Spleen (tissue), 11 donors: ENCODE measurements at regions not wholly inside any gene's neighbourhood (a gene's known extent, or its start where the extent isn't known, plus 50 kb on each side); places are given as distances from the start of the nearest gene placed in this dataset.

Source experiments
- DNase-seq: peaks from one replicate; pipeline ENCODE4 v3.0.0-alpha.2; 2020
- H3K27ac ChIP-seq, 8 donors: fragments of 200-600 bp; sonication (generic) in 7 of 8; 1 replicate in 4 of 8; 2 replicates in 4 of 8; pipeline versions ENCODE4 v1.5.0 to v1.8.0; 2016 to 2021; ENCODE audit warnings: inconsistent platforms in 4 of 8, mild to moderate bottlenecking in 4 of 8, moderate library complexity in 1 of 8
- H3K27me3 ChIP-seq, 7 donors: fragments of 200-600 bp; sonication (generic) in 6 of 7; replicated peaks in 1 of 7; 1 replicate in 4 of 7; 2 replicates in 3 of 7; pipeline versions ENCODE4 v1.5.0 to v1.8.0; 2016 to 2021; ENCODE audit warnings: inconsistent platforms in 3 of 7, mild to moderate bottlenecking in 1 of 7
- H3K36me3 ChIP-seq, 6 donors: fragments of 200-600 bp; sonication (generic) in 5 of 6; 1 replicate in 4 of 6; 2 replicates in 2 of 6; pipeline versions ENCODE4 v1.5.0 to v1.8.0; 2016 to 2021; ENCODE audit warnings: inconsistent platforms in 2 of 6
- H3K4me1 ChIP-seq, 6 donors: fragments of 200-600 bp; sonication (generic) in 5 of 6; 1 replicate in 3 of 6; 2 replicates in 3 of 6; pipeline versions ENCODE4 v1.5.0 to v1.8.0; 2016 to 2021; ENCODE audit warnings: inconsistent platforms in 3 of 6
- H3K4me3 ChIP-seq, 8 donors: fragments of 200-600 bp; sonication (generic) in 7 of 8; 1 replicate in 4 of 8; 2 replicates in 4 of 8; pipeline versions ENCODE4 v1.5.0 to v1.8.0; 2016 to 2021; ENCODE audit warnings: inconsistent platforms in 4 of 8, mild to moderate bottlenecking in 4 of 8, moderate library complexity in 2 of 8
- H3K9me3 ChIP-seq, 8 donors: fragments of 200-600 bp; sonication (generic) in 7 of 8; 1 replicate in 4 of 8; 2 replicates in 4 of 8; pipeline versions ENCODE4 v1.5.0 to v1.8.0; 2016 to 2021; ENCODE audit warnings: inconsistent platforms in 4 of 8
- POLR2A ChIP-seq, 3 donors: fragments of 450-650 bp; IDR thresholded peaks; one replicate each; pipeline ENCODE4 v1.5.1; 2017; ENCODE audit warnings: antibody characterized with exemption in 3 of 3, mild to moderate bottlenecking in 1 of 3
- POLR2AphosphoS5 ChIP-seq, 3 donors: sonication (generic); formaldehyde crosslinking; IDR thresholded peaks; one replicate each; pipeline ENCODE4 v1.5.1; 2017; ENCODE audit warnings: antibody characterized with exemption in 3 of 3
- WGBS, 5 donors: extraction: QIAGEN DNeasy Blood & Tissue Kit in 3 of 5; methylation state at CpG; one replicate each; pipeline versions ENCODE4 v1.1.5 to v1.1.7; 2013 to 2018; 5-methylcytosine and 5-hydroxymethylcytosine counted together
- intact Hi-C: fragments of 100-400 bp; cut with DNase I; formaldehyde crosslinking; loops from one replicate; pipeline ENCODE4 v1.15.0; 2023; ENCODE audit warnings: low total_unique reads
- TF ChIP-seq, protein P1 (sequence below), 11 experiments: fragments of 200-600 bp in 7 of 11; fragments of 450-650 bp in 4 of 11; sonication (generic) in 4 of 11; IDR thresholded peaks in 8 of 11; conservative IDR thresholded peaks in 3 of 11; 1 replicate in 7 of 11; 2 replicates in 4 of 11; pipeline versions ENCODE4 v1.4.0 to v1.8.0; 2016 to 2021; ENCODE audit warnings: antibody characterized with exemption in 11 of 11, inconsistent platforms in 4 of 11, mild to moderate bottlenecking in 1 of 11
- donor health status: healthy with polysubstance abuse.
- donor health status: DM: no; HTN: no; CAD: no; lungs with moderate emphysema.
- donor health status: DM: no; HTN: no; CAD: no.
- donor health status: Bipolar disorder and iron deficiency.
- donor health status: healthy.
- donor health status: DM: no; HTN: no; CAD: no.
- donor health status: DM: yes; HTN: yes; CAD: no.

GRCh38 chr6:113476937-113477839 is 380.0 kb upstream of the MARCKS start:
- DNase-seq = no peak
- TF ChIP-seq POLR2A (IDR thresholded peaks at IDR 0.05) (no peak), POLR2AphosphoS5 (IDR thresholded peaks at IDR 0.05) (no peak)
- TF ChIP-seq, protein P1, sequence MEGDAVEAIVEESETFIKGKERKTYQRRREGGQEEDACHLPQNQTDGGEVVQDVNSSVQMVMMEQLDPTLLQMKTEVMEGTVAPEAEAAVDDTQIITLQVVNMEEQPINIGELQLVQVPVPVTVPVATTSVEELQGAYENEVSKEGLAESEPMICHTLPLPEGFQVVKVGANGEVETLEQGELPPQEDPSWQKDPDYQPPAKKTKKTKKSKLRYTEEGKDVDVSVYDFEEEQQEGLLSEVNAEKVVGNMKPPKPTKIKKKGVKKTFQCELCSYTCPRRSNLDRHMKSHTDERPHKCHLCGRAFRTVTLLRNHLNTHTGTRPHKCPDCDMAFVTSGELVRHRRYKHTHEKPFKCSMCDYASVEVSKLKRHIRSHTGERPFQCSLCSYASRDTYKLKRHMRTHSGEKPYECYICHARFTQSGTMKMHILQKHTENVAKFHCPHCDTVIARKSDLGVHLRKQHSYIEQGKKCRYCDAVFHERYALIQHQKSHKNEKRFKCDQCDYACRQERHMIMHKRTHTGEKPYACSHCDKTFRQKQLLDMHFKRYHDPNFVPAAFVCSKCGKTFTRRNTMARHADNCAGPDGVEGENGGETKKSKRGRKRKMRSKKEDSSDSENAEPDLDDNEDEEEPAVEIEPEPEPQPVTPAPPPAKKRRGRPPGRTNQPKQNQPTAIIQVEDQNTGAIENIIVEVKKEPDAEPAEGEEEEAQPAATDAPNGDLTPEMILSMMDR (IDR thresholded peaks at IDR 0.05 in 8 of 11, conservative IDR thresholded peaks at IDR 0.05 in 3 of 11) = no peak
- intact Hi-C loops = no loop called here
- Histone ChIP-seq H3K27ac (no peak overlapping the region), H3K27me3 (no peaks in the 10 kb centered on the region), H3K4me1 (peaks cover 0 to 3% (median 0%) of the 10 kb centered on the region in 6 donors), H3K9me3 (no peaks in the 10 kb centered on the region), H3K36me3 (no peaks in the 10 kb centered on the region), H3K4me3 (no peak overlapping the region)
- 68 to 78% (median 76%) methylated on average over 5 of the region's 5 CpGs for WGBS, 5 donors

DNA sequence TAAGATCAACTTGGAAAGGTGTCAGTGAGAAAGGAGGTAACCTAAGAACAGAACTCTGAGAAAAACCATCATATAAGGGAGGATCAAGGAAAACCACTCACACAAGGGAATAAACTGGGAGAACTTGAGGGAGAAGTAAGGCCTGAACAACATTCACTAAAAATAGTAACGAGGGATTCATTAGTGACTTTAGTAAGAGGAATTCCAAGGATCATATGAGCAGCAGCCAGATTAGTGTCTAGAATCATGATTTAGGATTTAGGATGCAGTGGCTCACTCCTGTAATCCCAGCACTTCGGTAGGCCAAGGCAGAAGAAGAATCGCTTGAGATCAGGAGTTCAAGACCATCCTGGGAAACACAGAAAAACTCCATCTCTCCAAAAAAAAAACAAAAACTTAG is 376.5 kb upstream of the MARCKS start:
- no peaks in the 10 kb centered on the region for H3K36me3 ChIP-seq
- DNase-seq = no peak
- WGBS, 5 donors = 86 to 95% (median 95%) methylated on average over 3 of the region's 3 CpGs
- H3K9me3 ChIP-seq = no peaks in the 10 kb centered on the region
- peaks cover 0 to 3% (median 0%) of the 10 kb centered on the region in 6 donors for H3K4me1 ChIP-seq
- no peak overlapping the region for H3K4me3 ChIP-seq
- H3K27me3 ChIP-seq = no peaks in the 10 kb centered on the region
- intact Hi-C loops = no loop called here
- TF ChIP-seq POLR2AphosphoS5 (IDR thresholded peaks at IDR 0.05) (no peak), POLR2A (IDR thresholded peaks at IDR 0.05) (no peak)
- TF ChIP-seq, protein P1 (IDR thresholded peaks at IDR 0.05 in 8 of 11, conservative IDR thresholded peaks at IDR 0.05 in 3 of 11) = no peak
- H3K27ac ChIP-seq = peak overlapping the region in 2 of 8 donors; percentile 78 to 86

- no peaks in the 10 kb centered on the region for H3K36me3 ChIP-seq
- intact Hi-C loops = no loop called here
- H3K27me3 ChIP-seq = no peaks in the 10 kb centered on the region
- H3K4me3 ChIP-seq = peak overlapping the region in 1 of 8 donors; percentile 28
- H3K27ac ChIP-seq = peak overlapping the region in 6 of 8 donors; percentile 35 to 86 (median 61)
- DNase-seq = no peak
- 70 to 91% (median 83%) methylated on average over 4 of the region's 4 CpGs for WGBS, 5 donors
- TF ChIP-seq, protein P1 (IDR thresholded peaks at IDR 0.05 in 8 of 11, conservative IDR thresholded peaks at IDR 0.05 in 3 of 11) = no peak
- TF ChIP-seq POLR2A (IDR thresholded peaks at IDR 0.05) = no peak
- peak in 1 of 3 donors; percentile 31 for TF ChIP-seq POLR2AphosphoS5 (IDR thresholded peaks at IDR 0.05)
- H3K4me1 ChIP-seq = peaks cover 0 to 3% (median 0%) of the 10 kb centered on the region in 6 donors
- no peaks in the 10 kb centered on the region for H3K9me3 ChIP-seq
Measured at GRCh38 chr6:113481458-113481857, 375.7 kb upstream of the MARCKS start.

DNA sequence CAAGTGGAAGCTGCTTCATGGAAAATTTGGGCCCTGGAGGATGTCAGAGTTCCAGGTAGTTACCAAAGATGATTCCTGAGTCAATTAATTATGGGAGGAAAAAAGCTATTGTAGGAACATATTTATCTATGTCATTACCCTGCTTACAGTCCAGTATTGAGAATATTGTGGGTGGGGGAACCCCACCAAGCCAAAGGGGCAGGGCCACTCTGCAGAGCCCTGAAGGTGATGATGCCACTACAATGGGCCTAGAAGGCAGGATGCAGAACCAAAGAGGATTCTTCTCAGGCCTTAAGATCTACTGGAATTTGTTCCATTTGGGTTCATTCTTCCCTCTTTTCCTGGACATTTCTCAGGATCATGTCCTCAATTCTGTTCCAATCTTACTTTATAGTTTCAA is 375.2 kb upstream of the MARCKS start:
- H3K4me3 ChIP-seq = peak overlapping the region in 1 of 8 donors; percentile 28
- H3K27me3 ChIP-seq = no peaks in the 10 kb centered on the region
- intact Hi-C loops = no loop called here
- H3K36me3 ChIP-seq = no peaks in the 10 kb centered on the region
- DNase-seq = no peak
- peak overlapping the region in 6 of 8 donors; percentile 35 to 86 (median 61) for H3K27ac ChIP-seq
- H3K9me3 ChIP-seq = no peaks in the 10 kb centered on the region
- peaks cover 0 to 3% (median 0%) of the 10 kb centered on the region in 6 donors for H3K4me1 ChIP-seq
- no peak for TF ChIP-seq POLR2AphosphoS5 (IDR thresholded peaks at IDR 0.05)
- no peak for TF ChIP-seq POLR2A (IDR thresholded peaks at IDR 0.05)
- TF ChIP-seq, protein P1 (IDR thresholded peaks at IDR 0.05 in 8 of 11, conservative IDR thresholded peaks at IDR 0.05 in 3 of 11) = no peak
